ENCODE measurements at regions not wholly inside any gene's neighbourhood (a gene's known extent, or its start where the extent isn't known, plus 50 kb on each side); places are given as distances from the start of the nearest gene placed in this dataset.
A peak's percentile ranks its signal among the peaks of the same experiment; 100 is the strongest.

GRCh38 chr3:124582196-124582595, 148.1 kb upstream of the UMPS start:
- H3K4me1 Mint-ChIP-seq (ENCODE audit: unreplicated experiment), result peaks cover 24% of the 10 kb centered on the region
- no peak for TF ChIP-seq CTCF (IDR thresholded peaks at IDR 0.05)
- no peak overlapping the region for H3K4me3 Mint-ChIP-seq (ENCODE audit: unreplicated experiment)
- no peak overlapping the region for H3K27ac Mint-ChIP-seq (ENCODE audit: unreplicated experiment)
- H3K27me3 Mint-ChIP-seq (ENCODE audit: unreplicated experiment), result peaks cover 25% of the 10 kb centered on the region
- no peaks in the 10 kb centered on the region for H3K9me3 Mint-ChIP-seq (ENCODE audit: unreplicated experiment)
- no peak for DNase-seq (ENCODE audit: extremely low spot score, unreplicated experiment)
- H3K36me3 Mint-ChIP-seq (ENCODE audit: unreplicated experiment), result no peaks in the 10 kb centered on the region

- H3K4me1 Mint-ChIP-seq (ENCODE audit: unreplicated experiment), result peaks cover 24% of the 10 kb centered on the region
- no peak for TF ChIP-seq CTCF (IDR thresholded peaks at IDR 0.05)
- no peak overlapping the region for H3K4me3 Mint-ChIP-seq (ENCODE audit: unreplicated experiment)
- H3K27ac Mint-ChIP-seq (ENCODE audit: unreplicated experiment), result no peak overlapping the region
- H3K27me3 Mint-ChIP-seq (ENCODE audit: unreplicated experiment), result peaks cover 25% of the 10 kb centered on the region
- no peaks in the 10 kb centered on the region for H3K36me3 Mint-ChIP-seq (ENCODE audit: unreplicated experiment)
- DNase-seq (ENCODE audit: extremely low spot score, unreplicated experiment), result no peak
- H3K9me3 Mint-ChIP-seq (ENCODE audit: unreplicated experiment), result no peaks in the 10 kb centered on the region
These were observed 147.4 kb upstream of the UMPS start for GRCh38 chr3:124582621-124583395.

GRCh38 chr3:124584245-124584551, 146.1 kb upstream of the UMPS start:
- no peaks in the 10 kb centered on the region for H3K36me3 Mint-ChIP-seq (ENCODE audit: unreplicated experiment)
- H3K27ac Mint-ChIP-seq (ENCODE audit: unreplicated experiment), result no peak overlapping the region
- H3K4me1 Mint-ChIP-seq (ENCODE audit: unreplicated experiment), result peaks cover 24% of the 10 kb centered on the region
- H3K27me3 Mint-ChIP-seq (ENCODE audit: unreplicated experiment), result peaks cover 33% of the 10 kb centered on the region
- TF ChIP-seq CTCF (IDR thresholded peaks at IDR 0.05), result no peak
- no peak for DNase-seq (ENCODE audit: extremely low spot score, unreplicated experiment)
- H3K4me3 Mint-ChIP-seq (ENCODE audit: unreplicated experiment), result peak overlapping the region; percentile 78
- H3K9me3 Mint-ChIP-seq (ENCODE audit: unreplicated experiment), result no peaks in the 10 kb centered on the region

- H3K27me3 Mint-ChIP-seq (ENCODE audit: unreplicated experiment), result peaks cover 33% of the 10 kb centered on the region
- no peaks in the 10 kb centered on the region for H3K9me3 Mint-ChIP-seq (ENCODE audit: unreplicated experiment)
- TF ChIP-seq CTCF (IDR thresholded peaks at IDR 0.05), result no peak
- no peaks in the 10 kb centered on the region for H3K36me3 Mint-ChIP-seq (ENCODE audit: unreplicated experiment)
- DNase-seq (ENCODE audit: extremely low spot score, unreplicated experiment), result peak; percentile 86
- H3K4me3 Mint-ChIP-seq (ENCODE audit: unreplicated experiment), result peak overlapping the region; percentile 78
- H3K27ac Mint-ChIP-seq (ENCODE audit: unreplicated experiment), result no peak overlapping the region
- H3K4me1 Mint-ChIP-seq (ENCODE audit: unreplicated experiment), result peaks cover 24% of the 10 kb centered on the region
These were observed 145.5 kb upstream of the UMPS start for GRCh38 chr3:124584552-124585391.

Measured in osteocyte (in vitro differentiated cells).